ENCODE measurements at regions not wholly inside any gene's neighbourhood (a gene's known extent, or its start where the extent isn't known, plus 50 kb on each side); places are given as distances from the start of the nearest gene placed in this dataset.

DNA sequence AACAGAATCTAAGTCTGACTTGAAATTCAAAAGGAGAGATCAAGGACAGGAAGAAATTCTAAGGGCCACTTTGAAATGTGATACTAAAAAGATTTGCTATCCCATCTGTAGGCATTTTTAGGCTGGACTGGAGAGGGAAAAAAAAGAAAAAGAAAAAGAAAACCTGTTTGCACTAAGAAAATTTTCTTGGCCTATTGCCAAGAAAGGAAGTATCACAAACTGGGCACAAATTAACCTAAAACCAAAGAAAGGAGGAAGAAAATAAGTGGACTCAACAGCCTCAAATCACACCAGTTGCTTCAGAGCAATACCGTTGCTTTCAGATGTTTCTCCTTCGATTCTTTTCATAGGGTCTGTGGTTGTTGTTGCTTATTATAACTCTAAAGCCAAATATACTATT, 287.9 kb upstream of the VRK2 start:
- Histone ChIP-seq H4K8ac (ENCODE audit: extremely low read depth, insufficient read depth, low read length) (no peak overlapping the region), H2AFZ (ENCODE audit: low read length) (no peak overlapping the region), H3K4me3 (ENCODE audit: extremely low read depth in 1 of 4, insufficient read depth in 2 of 4, low read depth in 3 of 4, low read length in 4 of 4) (no peak overlapping the region), H2BK15ac (ENCODE audit: low read length) (no peak overlapping the region), H3K4me1 (replicated peaks in 1 of 4; ENCODE audit: control insufficient read depth in 3 of 4, insufficient read depth in 4 of 4, low read length in 3 of 4) (peaks cover 3 to 8% (median 5%) of the 10 kb centered on the region in 4 experiments; a peak in 5 of 7 replicates), H4K91ac (replicated peaks; ENCODE audit: insufficient read length, low read length) (no peak overlapping the region), H2BK5ac (ENCODE audit: low read depth, low read length) (no peak overlapping the region), H3K79me2 (ENCODE audit: control insufficient read depth in 1 of 2, insufficient read depth in 2 of 2, low read length in 2 of 2) (no peaks in the 10 kb centered on the region), H3K4ac (replicated peaks; ENCODE audit: insufficient read length, low read depth, low read length) (no peak overlapping the region), H3K9ac (replicated peaks in 1 of 4; ENCODE audit: extremely low read depth in 1 of 4, low read depth in 3 of 4, low read length in 3 of 4) (no peak overlapping the region), H3K23ac (ENCODE audit: insufficient read length) (no peak overlapping the region), H3K18ac (ENCODE audit: extremely low read depth, low read length) (no peak overlapping the region), H3K9me3 (ENCODE audit: insufficient read depth in 2 of 2, low read depth in 1 of 2, low read length in 1 of 2) (no peaks in the 10 kb centered on the region), H2BK12ac (ENCODE audit: low read depth, low read length) (no peak overlapping the region), H3K56ac (replicated peaks; ENCODE audit: insufficient read length, low read depth, low read length) (no peak overlapping the region), H2BK120ac (replicated peaks; ENCODE audit: low read depth, low read length) (no peak overlapping the region), H3K14ac (ENCODE audit: insufficient read length) (no peak overlapping the region), H3K27me3 (replicated peaks in 1 of 4; ENCODE audit: control insufficient read depth in 3 of 4, extremely low read depth in 1 of 4, insufficient read depth in 3 of 4, low read length in 3 of 4) (no peaks in the 10 kb centered on the region), H2BK20ac (ENCODE audit: low read length) (no peak overlapping the region), H4K20me1 (replicated peaks in 1 of 2; ENCODE audit: control insufficient read depth in 1 of 2, insufficient read depth in 2 of 2, low read length in 2 of 2) (no peaks in the 10 kb centered on the region), H3K4me2 (ENCODE audit: insufficient read depth in 1 of 2, low read depth in 2 of 2, low read length in 2 of 2) (no peak overlapping the region), H3K79me1 (ENCODE audit: low read depth, low read length) (no peaks in the 10 kb centered on the region), H3K27ac (ENCODE audit: low read depth, low read length) (no peak overlapping the region), H3K23me2 (ENCODE audit: low read depth, low read length) (no peaks in the 10 kb centered on the region), H2AK5ac (ENCODE audit: low read depth, low read length) (no peak overlapping the region), H4K5ac (ENCODE audit: insufficient read length, low read depth, low read length) (no peak overlapping the region), H3K36me3 (ENCODE audit: control insufficient read depth in 2 of 4, insufficient read depth in 4 of 4, low read length in 3 of 4) (no peaks in the 10 kb centered on the region)
- 93% methylated on average over 2 of the region's 2 CpGs; no CpG with 5 or more reads in 1 of the 2 experiments for WGBS, 2 experiments (ENCODE audit: extremely low coverage in 1 of 2, insufficient coverage in 1 of 2, insufficient read length in 1 of 2, insufficient replicate concordance in 2 of 2, low coverage in 1 of 2, low lambda C conversion rate in 2 of 2, missing lambda C conversion rate in 1 of 2)
- ChIA-PET POLR2A (ENCODE audit: partially characterized antibody) (no interaction called here), CTCF (ENCODE audit: partially characterized antibody) (interaction anchor here (0.6 to 2.2 kb wide), 9 partner anchors 38 to 1491 kb away, joined by 3 to 10 read pairs (median 4); no protein-coding TSS in a partner anchor)
- FAIRE-seq, result no peak
- DNase-seq (ENCODE audit: low read depth in 1 of 2, low spot score in 2 of 2), result no peak
- no peak for TF ChIP-seq BRCA1 (IDR thresholded peaks at IDR 0.05; ENCODE audit: low read depth, low read length)
- TF ChIP-seq SAP30 (IDR thresholded peaks at IDR 0.05; ENCODE audit: insufficient read depth, insufficient replicate concordance, low read length), result no peak
- no peak for TF ChIP-seq GTF2F1 (IDR thresholded peaks at IDR 0.05; ENCODE audit: borderline replicate concordance, low read depth, low read length)
- no peak for TF ChIP-seq CBX8 (IDR thresholded peaks at IDR 0.05; ENCODE audit: borderline replicate concordance, low read depth, low read length)
- TF ChIP-seq RBBP5 (IDR thresholded peaks at IDR 0.05; ENCODE audit: borderline replicate concordance, low read depth, low read length), result no peak
- no peak for TF ChIP-seq SIRT6 (IDR thresholded peaks at IDR 0.05; ENCODE audit: low read length)
- TF ChIP-seq CHD1 (IDR thresholded peaks at IDR 0.05; ENCODE audit: low read depth, low read length), result no peak
- TF ChIP-seq TAF1 (IDR thresholded peaks at IDR 0.05; ENCODE audit: low read depth, low read length), result no peak
- no peak for TF ChIP-seq RNF2 (IDR thresholded peaks at IDR 0.05; ENCODE audit: borderline replicate concordance, low read depth, low read length, missing control alignments, poor library complexity, severe bottlenecking)
- TF ChIP-seq EZH2 (IDR thresholded peaks at IDR 0.05; ENCODE audit: low read depth, low read length, severe bottlenecking), result no peak
- TF ChIP-seq SIN3A (conservative IDR thresholded peaks at IDR 0.05 in 1 of 2, IDR thresholded peaks at IDR 0.05 in 1 of 2; ENCODE audit: low read depth in 1 of 2, low read length in 2 of 2), result no peak
- no peak for TF ChIP-seq BCL11A (IDR thresholded peaks at IDR 0.05; ENCODE audit: low read depth in 2 of 2, low read length in 2 of 2)
- no peak for TF ChIP-seq JUND (IDR thresholded peaks at IDR 0.05; ENCODE audit: low read length)
- no peak for TF ChIP-seq YY1 (IDR thresholded peaks at IDR 0.05; ENCODE audit: low read depth, low read length)
- TF ChIP-seq CBX5 (IDR thresholded peaks at IDR 0.05; ENCODE audit: low read depth, low read length), result no peak

Data from H1 (cell line).